ENCODE measurements at regions not wholly inside any gene's neighbourhood (a gene's known extent, or its start where the extent isn't known, plus 50 kb on each side); places are given as distances from the start of the nearest gene placed in this dataset.

DNA sequence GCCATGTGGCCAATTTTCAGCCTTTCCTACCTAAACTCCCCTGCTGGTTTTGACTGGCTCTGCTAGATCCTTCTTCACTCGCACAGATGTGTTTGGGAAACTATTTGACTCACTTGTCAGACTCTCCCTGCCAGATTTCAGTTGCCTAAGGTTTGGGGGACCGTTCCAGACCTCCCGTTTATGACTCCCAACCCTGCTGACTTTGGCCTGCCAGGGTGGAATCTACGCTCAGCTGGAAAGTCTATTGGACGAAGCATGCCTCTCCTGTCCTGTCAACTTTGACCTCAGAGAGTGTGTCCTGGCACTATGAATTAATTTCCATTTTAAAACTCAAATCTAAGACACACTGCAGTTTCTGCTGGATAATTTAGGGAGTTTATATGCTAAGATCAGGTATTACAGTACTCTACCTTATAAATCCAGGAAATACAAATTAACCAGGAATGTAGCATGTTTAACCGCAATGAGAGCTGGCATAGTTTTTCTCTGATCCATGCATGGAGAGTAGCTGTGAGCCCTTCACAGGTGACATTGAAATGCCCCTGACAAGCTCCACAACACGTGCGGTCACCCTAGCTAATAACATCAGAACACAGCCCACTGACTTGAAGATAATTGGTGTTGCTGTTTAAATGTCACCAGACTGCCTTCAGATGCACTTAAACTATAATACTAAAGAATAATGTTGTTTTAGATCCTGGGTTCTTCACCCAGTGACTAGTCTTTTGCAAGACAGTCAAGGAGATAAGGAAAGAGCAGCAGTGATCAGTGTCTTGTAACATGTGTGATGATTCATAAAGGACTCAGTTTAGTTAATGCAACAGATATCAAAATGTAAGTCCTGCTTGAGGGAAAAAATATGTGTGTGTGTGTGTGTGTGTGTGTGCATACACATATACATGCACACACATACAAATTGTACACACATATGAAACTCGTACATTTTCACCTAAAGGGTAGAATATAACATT lies 223.0 kb upstream of the MCTP2 start:
- DNase-seq (ENCODE audit: low spot score): no peak

DNA sequence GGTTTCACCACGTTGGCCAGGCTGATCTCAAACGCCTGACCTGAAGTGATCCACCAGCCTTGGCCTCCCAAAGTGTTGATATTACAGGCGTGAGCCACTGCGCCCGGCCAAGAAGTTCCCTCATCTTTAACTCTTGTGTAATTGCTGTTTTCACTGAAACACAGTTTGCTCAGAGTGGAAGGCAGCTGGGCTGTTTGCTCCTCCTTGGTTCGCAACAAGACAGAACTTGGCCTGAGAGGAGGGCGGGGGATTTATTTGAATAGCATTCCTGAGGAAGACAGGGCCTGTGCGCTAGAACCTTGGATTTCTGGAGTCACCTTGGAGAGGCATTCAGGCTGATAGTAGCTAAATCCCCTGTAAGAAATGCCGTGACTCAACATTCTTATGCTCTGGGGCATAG lies 226.7 kb upstream of the MCTP2 start:
- no peak for DNase-seq (ENCODE audit: low spot score)

DNA sequence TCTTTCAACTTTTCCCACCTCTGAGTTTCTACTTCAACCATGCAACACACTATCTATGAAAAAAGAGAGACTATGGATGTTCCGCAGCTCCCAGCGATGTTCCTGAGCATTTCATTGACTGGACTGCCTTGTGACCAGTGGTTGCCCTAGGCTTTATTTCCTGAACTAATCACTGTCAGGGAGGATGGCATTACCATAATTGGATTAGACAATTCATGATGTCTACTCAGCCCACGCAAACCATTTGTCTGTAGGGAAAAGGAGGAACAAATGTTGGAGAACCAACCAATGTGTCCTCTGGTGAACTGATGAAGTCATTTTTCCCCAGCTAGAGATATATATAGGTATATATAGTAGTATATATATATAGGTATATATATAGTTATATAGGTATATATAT lies 229.3 kb upstream of the MCTP2 start:
- no peak for DNase-seq (ENCODE audit: low spot score)

GRCh38 chr15:94001255-94001801 lies 230.0 kb upstream of the MCTP2 start:
- DNase-seq (ENCODE audit: low spot score): no peak

DNA sequence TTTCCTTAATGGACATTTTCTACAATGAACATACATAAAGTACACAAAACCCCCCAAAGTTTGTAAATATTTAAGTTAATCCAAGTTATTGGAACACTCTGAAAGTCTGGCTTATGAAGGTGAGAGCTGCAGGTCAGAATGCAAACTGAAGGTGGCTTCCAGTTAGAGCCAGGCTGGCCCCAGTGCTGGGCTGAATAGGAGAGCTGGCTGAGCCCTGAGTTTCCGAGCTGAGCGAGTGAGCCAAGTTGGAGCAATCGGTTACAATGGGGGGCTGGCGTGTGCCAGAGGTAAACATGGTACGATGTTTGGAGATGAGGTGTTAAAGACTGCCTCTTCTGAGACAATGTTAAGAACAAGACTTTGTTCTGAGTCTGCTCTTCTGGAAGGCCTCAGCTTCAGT lies 230.8 kb upstream of the MCTP2 start:
- DNase-seq (ENCODE audit: low spot score): no peak

DNA sequence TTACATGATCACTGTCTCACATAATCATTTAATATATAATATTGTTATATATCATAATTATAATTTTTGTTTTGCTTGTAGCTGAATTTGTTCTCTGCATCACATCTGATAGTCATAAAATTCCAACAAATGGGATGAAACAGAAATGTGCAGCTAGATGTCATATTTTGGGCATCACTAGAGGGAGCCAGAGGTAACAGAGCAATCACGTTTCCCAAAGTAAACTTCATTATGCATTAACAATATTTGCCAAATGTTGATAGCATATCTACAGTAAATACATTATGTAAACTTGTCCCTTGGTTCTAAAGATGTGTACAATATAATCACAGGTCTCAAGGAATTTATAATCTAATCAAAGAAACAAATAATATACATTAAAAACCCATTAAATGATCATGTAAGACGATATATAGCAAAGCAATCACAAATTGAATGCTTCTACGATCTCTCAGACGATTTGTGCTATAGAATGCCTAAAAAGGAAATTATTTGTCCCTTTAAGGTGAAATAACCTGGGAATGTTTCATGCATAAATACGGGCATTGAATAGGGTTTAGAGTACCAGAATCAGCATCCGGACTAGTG lies 234.2 kb upstream of the MCTP2 start:
- peak; percentile 6 for DNase-seq (ENCODE audit: low spot score)

- DNase-seq (ENCODE audit: low spot score): no peak
Observed at GRCh38 chr15:93989440-93989998, 241.8 kb upstream of the MCTP2 start.

DNA sequence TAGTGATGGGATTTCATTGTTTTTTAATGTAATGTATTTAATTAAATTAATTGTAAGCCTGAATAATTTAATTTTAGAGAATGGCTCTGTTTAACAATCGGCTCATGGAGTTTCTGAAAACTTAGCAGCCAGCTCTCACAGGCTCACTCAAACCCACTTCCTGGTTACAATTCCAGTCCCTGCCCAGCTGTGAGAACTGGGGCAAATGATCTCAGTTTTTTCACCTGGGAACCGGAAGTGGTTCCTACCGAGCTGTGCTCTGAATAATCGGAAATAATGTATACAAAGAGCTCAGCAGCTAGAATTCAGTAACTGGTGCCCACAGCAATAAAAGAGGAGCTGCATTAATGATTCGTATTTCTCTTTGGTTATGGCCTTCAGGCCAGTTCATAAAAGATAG lies 244.3 kb upstream of the MCTP2 start:
- no peak for DNase-seq (ENCODE audit: low spot score)

DNA sequence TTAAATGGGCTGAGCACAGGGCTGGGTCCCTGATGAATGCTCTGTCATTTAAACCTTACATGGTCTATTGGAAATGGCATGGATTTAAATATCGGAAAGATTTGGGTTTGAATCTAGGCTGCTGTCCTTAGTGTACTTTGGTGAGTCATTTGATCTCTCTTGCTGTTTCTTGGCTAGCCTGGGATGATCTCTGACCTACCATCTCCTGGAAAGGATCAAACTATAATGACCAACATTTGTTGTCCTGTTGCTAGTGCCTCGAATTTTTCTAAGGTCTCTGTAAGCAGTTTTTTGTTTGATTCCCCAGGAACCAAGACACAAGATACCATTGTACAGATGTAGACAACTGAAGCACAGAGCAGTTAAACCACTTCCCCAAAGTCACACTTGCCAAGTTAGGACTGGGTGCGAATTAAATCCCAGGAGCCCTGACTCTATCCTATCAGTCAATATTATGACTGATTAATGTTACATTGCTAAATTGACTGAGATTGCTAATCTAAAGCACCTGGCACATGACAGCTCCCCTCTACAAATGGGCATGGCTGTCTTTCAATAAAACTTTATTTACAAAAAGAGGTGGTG lies 244.9 kb upstream of the MCTP2 start:
- DNase-seq (ENCODE audit: low spot score): no peak

- no peak for DNase-seq (ENCODE audit: low spot score)
Observed at GRCh38 chr15:93985925-93986324, 245.4 kb upstream of the MCTP2 start.

GRCh38 chr15:93985176-93985575 lies 246.2 kb upstream of the MCTP2 start:
- DNase-seq (ENCODE audit: low spot score): no peak

DNA sequence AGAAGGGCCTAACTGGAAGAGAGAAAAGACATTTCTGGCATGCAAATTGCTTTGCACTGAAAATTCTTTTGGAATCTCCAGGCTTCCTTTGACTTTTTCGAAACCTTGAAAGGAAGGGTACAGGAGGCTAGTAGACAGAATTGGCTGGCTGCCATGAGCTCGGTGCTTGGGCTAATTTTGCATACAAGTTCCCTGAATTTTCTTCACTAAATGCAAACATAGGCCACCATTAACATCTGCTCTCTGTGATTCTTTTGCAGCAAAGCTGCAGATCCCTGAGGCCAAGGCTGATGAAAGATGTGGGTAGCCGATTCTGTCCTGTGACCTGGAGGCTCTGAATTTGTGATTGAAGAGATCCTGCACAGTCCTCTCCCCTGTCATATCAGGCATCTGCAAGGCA lies 247.8 kb upstream of the MCTP2 start:
- DNase-seq (ENCODE audit: low spot score): no peak

GRCh38 chr15:93982226-93982727 lies 249.1 kb upstream of the MCTP2 start:
- DNase-seq (ENCODE audit: low spot score): no peak

DNA sequence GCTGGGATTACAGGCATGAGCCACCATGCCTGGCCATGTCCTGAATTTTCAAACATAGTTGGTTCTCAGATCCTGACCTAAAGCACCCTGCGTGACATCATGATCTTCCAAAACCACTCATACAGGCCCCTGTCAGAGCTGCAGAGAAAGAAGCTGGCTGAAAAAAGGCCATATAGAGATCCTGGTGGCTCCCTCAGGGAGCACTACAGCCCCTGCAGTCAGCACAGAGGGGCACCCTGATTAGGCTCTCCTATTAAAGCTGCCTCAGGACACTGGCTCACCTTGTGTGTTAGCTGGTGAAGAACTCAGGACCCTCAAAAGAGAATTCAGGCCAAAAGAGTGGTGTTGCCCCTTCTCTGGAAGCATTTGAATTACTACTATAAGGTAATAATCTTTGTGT lies 249.7 kb upstream of the MCTP2 start:
- DNase-seq (ENCODE audit: low spot score): no peak

DNA sequence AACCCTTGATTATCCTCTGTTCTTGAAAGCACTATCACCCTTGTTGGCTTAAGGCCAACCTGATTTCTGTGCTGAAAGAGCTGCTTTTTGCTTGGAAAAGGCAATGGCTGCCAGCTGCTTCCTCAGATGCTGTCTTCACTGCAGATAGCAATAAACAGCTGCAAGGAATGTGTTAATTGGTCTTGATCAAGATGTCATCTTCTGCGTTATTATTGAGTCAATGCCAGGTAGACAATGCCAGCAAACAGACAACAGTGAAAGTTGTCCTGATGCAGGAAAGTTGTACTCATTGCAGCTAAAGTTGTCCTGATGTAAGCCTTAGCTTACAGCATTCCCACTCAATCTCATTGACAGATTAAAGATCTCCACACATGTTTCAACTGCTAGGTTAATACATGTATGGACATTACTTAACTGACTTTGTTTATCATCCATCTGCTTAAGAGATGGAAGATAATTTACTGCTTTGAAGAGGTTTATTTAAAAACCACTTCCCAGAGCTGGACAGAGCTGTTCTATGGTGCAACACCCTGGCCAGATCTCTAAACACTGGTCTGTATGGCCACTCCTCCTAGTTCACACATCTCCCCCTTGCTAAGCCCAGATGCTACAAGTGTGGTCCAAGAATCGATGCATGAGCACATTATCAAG lies 251.0 kb upstream of the MCTP2 start:
- DNase-seq (ENCODE audit: low spot score): peak; percentile 5

DNA sequence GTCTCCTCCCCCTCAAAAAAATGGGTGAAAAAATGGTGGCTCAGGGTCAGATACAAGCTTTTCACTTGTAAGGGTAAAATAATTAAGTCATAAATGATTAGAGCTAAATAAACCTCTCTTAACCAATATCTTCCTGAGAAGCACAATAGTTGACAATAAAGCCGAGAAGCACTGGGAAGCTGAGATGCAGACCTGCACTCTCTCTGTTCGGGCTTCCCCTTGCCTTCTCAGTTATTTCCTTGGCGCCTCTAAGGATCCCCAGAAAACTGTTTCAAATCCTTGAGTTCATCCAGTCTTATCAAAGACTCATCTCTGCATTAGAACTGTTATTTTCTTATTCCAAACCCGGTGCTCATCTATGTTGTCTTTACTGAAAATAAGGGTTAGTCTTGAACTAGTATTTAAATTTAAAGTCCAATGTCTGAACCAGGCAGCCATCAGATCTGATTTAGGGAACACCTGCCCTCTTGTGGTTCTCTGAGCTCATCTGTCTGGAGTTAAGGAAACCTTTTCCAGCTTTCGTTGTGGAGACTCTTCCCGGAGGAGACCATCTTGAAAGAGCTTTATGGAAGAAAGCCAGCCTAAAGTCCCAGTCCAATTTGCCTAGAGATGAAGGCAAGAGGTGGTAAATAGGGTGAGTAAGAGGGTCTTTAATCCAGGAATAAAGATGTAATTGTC lies 256.4 kb upstream of the MCTP2 start:
- peak; percentile 28 for DNase-seq (ENCODE audit: low spot score)

DNA sequence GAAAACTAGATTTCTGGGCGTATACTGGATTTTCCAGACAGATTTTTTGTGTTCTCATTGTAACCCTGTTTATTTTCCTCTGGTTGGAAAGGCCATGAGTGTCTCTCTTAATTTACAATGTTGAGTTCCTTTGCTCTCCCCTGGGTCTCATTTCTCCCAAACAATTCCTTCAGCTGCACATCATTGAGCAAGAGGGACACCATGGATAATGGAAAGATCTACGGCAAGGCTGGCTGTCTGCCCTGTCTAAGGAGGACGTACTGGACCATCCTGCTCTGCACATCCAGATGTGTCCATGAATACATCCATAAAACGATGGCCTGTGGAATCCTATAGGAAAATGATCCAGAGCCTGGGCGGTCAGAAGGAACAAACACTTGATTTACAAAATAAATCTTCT lies 258.1 kb upstream of the MCTP2 start:
- no peak for DNase-seq (ENCODE audit: low spot score)

GRCh38 chr15:93968773-93969172 lies 262.6 kb upstream of the MCTP2 start:
- DNase-seq (ENCODE audit: low spot score): no peak

GRCh38 chr15:93965304-93965908 lies 266.0 kb upstream of the MCTP2 start:
- no peak for DNase-seq (ENCODE audit: low spot score)

DNA sequence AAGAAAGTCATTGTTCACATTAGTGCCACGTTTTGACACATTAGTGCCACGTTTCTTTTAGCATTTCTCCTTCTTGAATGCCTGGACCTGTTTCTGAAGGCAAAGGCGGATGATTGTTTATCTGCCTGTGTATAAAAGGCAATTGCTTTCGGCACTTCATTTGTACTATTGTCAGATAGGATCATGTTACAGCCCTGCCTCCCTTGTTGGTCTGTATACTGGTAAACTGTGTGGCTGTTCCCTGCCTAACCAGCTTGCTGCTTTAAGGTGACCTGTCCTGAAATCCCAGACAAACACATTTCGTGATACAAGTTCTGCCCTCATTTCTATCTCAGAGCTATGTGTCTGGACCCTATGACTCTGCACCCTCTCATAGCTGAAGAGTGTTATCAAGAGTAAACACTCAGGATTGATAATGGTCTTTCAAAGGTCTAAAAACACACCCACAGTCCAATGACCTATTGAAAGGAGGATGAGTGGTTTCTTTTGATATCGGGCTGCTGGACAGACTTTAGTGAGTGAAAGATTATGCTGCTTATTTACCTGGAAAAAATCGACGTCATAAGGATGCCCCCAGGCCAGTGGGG lies 276.3 kb upstream of the MCTP2 start:
- DNase-seq (ENCODE audit: low spot score): peak; percentile 63

Measured in hematopoietic multipotent progenitor cell treated with erythropoietin and hydrocortisone succinate and interleukin-3 and kit ligand, for 15 days (in vitro differentiated cells).